GM23248 (cell line): ENCODE measurements at regions not wholly inside any gene's neighbourhood (a gene's known extent, or its start where the extent isn't known, plus 50 kb on each side); places are given as distances from the start of the nearest gene placed in this dataset.
"Not testable (repeated sequence)": the region's sequence is repeated elsewhere in the genome, so short reads cannot be mapped to it uniquely, and the experiment has no call there.

Experiments
- DNase-seq: peaks from one replicate; pipeline ENCODE4 v3.0.0-alpha.2; 2015
- H2AFZ ChIP-seq: fragments of 200-600 bp; sonication (generic); 2 replicates; pipeline ENCODE4 v1.6.1; 2016; ENCODE audit warnings: antibody characterized with exemption
- H3F3A ChIP-seq: fragments of 200-600 bp; sonication (generic); 2 replicates; pipeline ENCODE4 v1.6.1; 2016; ENCODE audit warnings: mild to moderate bottlenecking, antibody characterized with exemption, mixed run types; ENCODE audit not compliant: insufficient read depth
- H3K27ac ChIP-seq: fragments of 200-600 bp; sonication (generic); 2 replicates; pipeline ENCODE4 v1.5.1; 2016; ENCODE audit warnings: mild to moderate bottlenecking
- H3K27me3 ChIP-seq: fragments of 200-600 bp; sonication (generic); replicated peaks from 2 replicates; pipeline ENCODE4 v1.6.1; 2016; ENCODE audit warnings: mild to moderate bottlenecking; ENCODE audit not compliant: insufficient read depth
- H3K36me3 ChIP-seq: fragments of 200-600 bp; sonication (generic); 2 replicates; pipeline ENCODE4 v1.6.1; 2016; ENCODE audit warnings: low read depth, mild to moderate bottlenecking
- H3K4me1 ChIP-seq: fragments of 200-600 bp; sonication (generic); 2 replicates; pipeline ENCODE4 v1.6.1; 2016; ENCODE audit warnings: mild to moderate bottlenecking; ENCODE audit not compliant: insufficient read depth
- H3K4me2 ChIP-seq: fragments of 200-600 bp; sonication (generic); one replicate; pipeline ENCODE4 v1.6.1; 2016; ENCODE audit warnings: mild to moderate bottlenecking; ENCODE audit not compliant: unreplicated experiment
- H3K4me3 ChIP-seq: fragments of 200-600 bp; sonication (generic); 2 replicates; pipeline ENCODE4 v1.5.1; 2016; ENCODE audit warnings: mild to moderate bottlenecking
- H3K79me2 ChIP-seq: fragments of 200-600 bp; sonication (generic); 2 replicates; pipeline ENCODE4 v1.6.1; 2016; ENCODE audit warnings: mild to moderate bottlenecking; ENCODE audit not compliant: insufficient read depth
- H3K9ac ChIP-seq: fragments of 200-600 bp; sonication (generic); 2 replicates; pipeline ENCODE4 v1.6.1; 2016; ENCODE audit warnings: mild to moderate bottlenecking
- H3K9me2 ChIP-seq: fragments of 200-600 bp; sonication (generic); 2 replicates; pipeline ENCODE4 v1.6.1; 2016; ENCODE audit warnings: mixed run types, mild to moderate bottlenecking, moderate library complexity; ENCODE audit not compliant: insufficient read depth
- H3K9me3 ChIP-seq: fragments of 200-600 bp; sonication (generic); one replicate; pipeline ENCODE4 v1.6.1; 2017; ENCODE audit warnings: low read depth
- H4K20me1 ChIP-seq: fragments of 200-600 bp; sonication (generic); 2 replicates; pipeline ENCODE4 v1.6.0; 2016; ENCODE audit not compliant: insufficient read depth
- EZH2 ChIP-seq: fragments of 200-600 bp; sonication (generic); IDR thresholded peaks from 2 replicates; pipeline ENCODE4 v1.6.1; 2018; ENCODE audit warnings: antibody characterized with exemption, mild to moderate bottlenecking; ENCODE audit not compliant: insufficient read depth, poor library complexity, severe bottlenecking
- EZH2phosphoT487 ChIP-seq: fragments of 200-600 bp; sonication (generic); IDR thresholded peaks from 2 replicates; pipeline ENCODE4 v1.6.1; 2018; ENCODE audit warnings: antibody characterized with exemption, moderate library complexity, mild to moderate bottlenecking, low read depth; ENCODE audit not compliant: insufficient read depth
- WGBS, 2 experiments: methylation state at CpG; one replicate each; pipeline ENCODE4 v1.1.6; 2015 to 2017; ENCODE audit warnings: low lambda C conversion rate in 2 of 2, low coverage in 1 of 2; ENCODE audit errors: missing lambda C conversion rate in 2 of 2; 5-methylcytosine and 5-hydroxymethylcytosine counted together
- in situ Hi-C: fragments of 300-500 bp; cut with MboI; formaldehyde crosslinking; loops from 2 replicates; pipeline ENCODE4 v1.15.0; 2020

DNA sequence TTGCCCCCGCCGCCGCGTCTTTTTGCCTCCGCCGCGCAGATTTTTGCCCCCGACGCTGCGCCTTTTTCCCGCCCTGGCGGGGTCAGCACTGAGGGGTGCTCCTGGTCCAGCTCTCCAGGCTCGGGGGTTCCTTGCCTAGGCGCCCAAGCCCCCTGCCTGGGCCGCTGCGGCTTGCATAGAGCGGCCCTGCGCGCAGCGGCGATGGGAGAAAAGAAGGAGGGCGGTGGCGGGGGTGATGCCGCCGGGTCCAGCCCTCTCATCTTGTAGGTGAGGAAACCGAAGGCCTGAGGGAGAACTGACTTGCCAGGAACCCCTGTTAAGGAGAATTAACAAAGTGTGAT lies 330.8 kb upstream of the WSB1 start:
- in situ Hi-C loops, result no loop called here
- H3K4me3 ChIP-seq, result no peak overlapping the region
- DNase-seq, result no peak
- H3F3A ChIP-seq, result no peaks in the 10 kb centered on the region
- no peak overlapping the region for H3K4me2 ChIP-seq
- 0 out of 2 replicates have a peak, but pooled peaks cover 4% of the 10 kb centered on the region for H3K9me2 ChIP-seq
- no peaks in the 10 kb centered on the region for H3K36me3 ChIP-seq
- no peaks in the 10 kb centered on the region for H3K4me1 ChIP-seq
- 30 to 44% methylated on average over 14 to 26 of the region's 26 CpGs for WGBS, 2 experiments
- no peaks in the 10 kb centered on the region for H4K20me1 ChIP-seq
- no peak overlapping the region for H3K27ac ChIP-seq
- no peak overlapping the region for H3K9ac ChIP-seq
- H3K9me3 ChIP-seq, result no peaks in the 10 kb centered on the region
- no peak for TF ChIP-seq EZH2phosphoT487
- TF ChIP-seq EZH2, result no peak
- H3K27me3 ChIP-seq, result no peaks in the 10 kb centered on the region
- no peak overlapping the region for H2AFZ ChIP-seq
- no peaks in the 10 kb centered on the region for H3K79me2 ChIP-seq

DNA sequence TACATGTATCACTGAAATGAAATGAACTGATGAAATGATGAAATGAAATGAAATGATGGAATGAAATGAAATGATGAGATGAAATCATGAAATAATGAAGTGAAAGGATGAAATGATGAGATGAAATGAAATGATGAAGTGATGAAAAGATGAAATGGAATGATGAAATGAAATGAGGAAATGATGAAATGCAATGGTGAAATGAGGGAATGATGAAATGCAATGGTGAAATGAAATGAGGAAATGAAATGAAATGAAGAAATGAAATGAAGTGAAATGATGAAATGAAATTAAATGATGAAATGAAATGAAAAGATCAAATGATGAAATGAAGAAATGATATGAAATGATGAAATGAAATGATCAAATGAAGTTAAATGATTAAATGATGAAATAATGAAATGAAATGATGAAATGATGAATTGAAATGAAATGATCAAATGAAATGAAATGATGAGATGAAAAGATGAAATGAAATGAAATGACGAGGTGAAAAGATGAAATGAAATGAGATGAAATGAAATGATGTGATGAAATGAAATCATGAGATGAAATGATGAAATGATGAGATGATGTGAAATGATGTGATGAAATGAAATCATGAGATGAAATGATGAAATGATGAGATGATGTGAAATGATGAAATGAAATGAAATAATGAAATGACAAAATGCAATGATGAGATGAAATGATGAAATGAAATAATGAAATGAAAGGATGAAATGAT lies 327.9 kb upstream of the WSB1 start:
- DNase-seq, H3K27me3 ChIP-seq, H3K4me3 ChIP-seq, H3K9ac ChIP-seq, H3K9me2 ChIP-seq, H3K4me1 ChIP-seq, H3K27ac ChIP-seq, H3K4me2 ChIP-seq, H3K9me3 ChIP-seq, H4K20me1 ChIP-seq, H3F3A ChIP-seq, H3K36me3 ChIP-seq, H3K79me2 ChIP-seq, H2AFZ ChIP-seq, in situ Hi-C loops: not testable (repeated sequence)
- 8 to 20% methylated on average over 1 of the region's 1 CpG for WGBS, 2 experiments

DNA sequence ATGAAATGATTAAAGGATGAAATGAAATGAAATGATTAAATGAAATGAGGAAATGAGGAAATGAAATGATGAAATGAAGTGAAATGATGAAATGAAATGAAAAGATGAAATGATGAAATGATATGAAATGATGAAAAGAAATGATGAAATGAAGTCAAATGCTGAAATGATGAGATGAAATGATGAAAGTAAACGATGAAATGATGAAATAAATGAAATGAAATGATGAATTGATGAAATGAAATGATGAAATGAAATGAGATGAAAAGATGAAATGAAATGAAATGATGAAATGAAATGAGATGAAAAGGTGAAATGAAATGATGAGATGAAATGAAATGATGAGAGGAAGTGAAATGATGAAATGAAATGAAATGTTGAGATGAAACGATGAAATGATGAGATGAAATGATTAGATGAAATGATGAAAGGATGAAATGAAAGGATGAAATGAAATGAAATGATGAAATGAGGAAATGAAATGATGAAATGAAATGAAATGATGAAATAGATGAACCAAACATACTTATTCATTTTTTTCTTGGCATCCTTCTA lies 327.2 kb upstream of the WSB1 start:
- H3K4me3 ChIP-seq, DNase-seq, H3K9me2 ChIP-seq, H3F3A ChIP-seq, H3K9me3 ChIP-seq, H3K79me2 ChIP-seq, in situ Hi-C loops, H3K27me3 ChIP-seq, H3K27ac ChIP-seq, H3K36me3 ChIP-seq, H4K20me1 ChIP-seq, H3K4me2 ChIP-seq, H3K4me1 ChIP-seq, H2AFZ ChIP-seq, H3K9ac ChIP-seq: not testable (repeated sequence)
- WGBS, 2 experiments, result 9 to 17% methylated on average over 2 of the region's 2 CpGs

DNA sequence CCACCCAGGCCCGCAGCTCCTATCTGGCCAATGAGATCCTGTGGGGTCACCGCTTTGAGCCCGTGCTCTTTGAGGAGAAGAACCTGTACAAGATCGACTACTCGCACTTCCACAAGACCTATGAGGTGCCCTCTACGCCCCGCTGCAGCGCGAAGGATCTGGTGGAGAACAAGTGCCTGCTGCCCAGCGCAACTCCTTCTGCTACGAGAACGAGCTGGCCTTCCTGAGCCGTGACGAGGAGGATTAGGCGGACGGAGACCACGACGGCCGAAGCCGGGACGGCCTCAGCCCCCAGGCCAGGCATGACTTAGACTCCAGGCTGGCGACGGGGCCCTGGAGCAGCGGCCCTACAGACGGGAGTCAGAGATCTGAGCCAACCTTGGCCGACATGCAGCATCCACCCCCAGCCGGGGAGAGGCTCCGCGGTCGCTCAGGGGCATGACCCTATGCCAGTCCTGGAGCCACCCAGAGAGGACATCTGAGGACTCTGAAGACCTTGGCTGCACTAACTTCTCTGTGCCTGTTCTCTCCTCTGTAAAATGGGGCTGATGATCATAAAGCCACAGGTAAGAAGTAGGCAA lies 312.0 kb upstream of the WSB1 start:
- 75 to 76% methylated on average over 24 to 30 of the region's 30 CpGs for WGBS, 2 experiments
- DNase-seq, H3K4me3 ChIP-seq, H3K9me3 ChIP-seq, H3K36me3 ChIP-seq, in situ Hi-C loops, H3K27ac ChIP-seq, H3K79me2 ChIP-seq, H3K9me2 ChIP-seq, H3K27me3 ChIP-seq, H3K9ac ChIP-seq, H3K4me1 ChIP-seq, H3K4me2 ChIP-seq, H2AFZ ChIP-seq, H3F3A ChIP-seq, H4K20me1 ChIP-seq: not testable (repeated sequence)

DNA sequence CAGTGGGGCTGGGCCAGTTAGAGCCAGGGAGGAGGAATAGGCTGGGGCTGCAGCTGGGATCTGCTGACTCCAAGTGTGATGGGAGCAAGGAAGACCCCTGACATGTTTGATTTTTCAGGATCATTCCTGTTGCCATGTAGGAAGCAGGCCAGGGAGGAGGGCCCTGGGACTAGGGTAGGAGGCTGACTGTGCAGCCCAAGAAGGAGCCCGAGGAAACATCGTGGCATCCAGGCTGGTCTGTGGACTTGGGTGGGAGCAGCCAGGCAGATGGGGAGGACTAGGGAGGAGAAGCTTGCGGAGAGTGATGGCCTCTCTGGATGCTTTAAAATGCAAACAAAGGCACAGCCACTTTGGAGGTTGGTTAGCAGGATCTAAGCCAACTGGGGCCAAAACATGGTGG lies 311.4 kb upstream of the WSB1 start:
- DNase-seq, H3K4me3 ChIP-seq, H3K4me2 ChIP-seq, H3K4me1 ChIP-seq, H2AFZ ChIP-seq, H3K27me3 ChIP-seq, H3K27ac ChIP-seq, H3K9me3 ChIP-seq, H3K9me2 ChIP-seq, H3F3A ChIP-seq, H3K79me2 ChIP-seq, in situ Hi-C loops, H4K20me1 ChIP-seq, H3K36me3 ChIP-seq, H3K9ac ChIP-seq: not testable (repeated sequence)
- 32% methylated on average over 3 of the region's 3 CpGs for WGBS, 2 experiments

DNA sequence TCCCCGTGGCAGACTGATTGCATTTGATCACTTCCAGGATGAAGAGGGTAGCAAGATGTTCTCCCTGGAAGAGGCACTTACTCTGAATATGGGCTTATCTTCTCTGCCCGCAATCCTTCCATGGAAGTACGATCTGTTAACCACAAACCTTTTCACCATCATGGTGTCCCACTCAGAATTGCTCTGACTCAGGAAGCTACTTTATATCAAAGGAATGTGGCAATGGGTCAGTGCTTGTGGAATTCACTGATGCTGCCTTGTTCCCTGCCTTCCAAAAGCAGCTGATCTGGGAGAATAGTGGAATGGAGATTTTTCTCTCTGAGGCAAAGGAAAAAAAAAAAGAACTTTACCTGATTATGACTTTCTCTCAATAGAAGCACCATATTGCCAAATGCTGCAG lies 306.1 kb upstream of the WSB1 start:
- H3K4me3 ChIP-seq, H3K4me2 ChIP-seq: not testable (repeated sequence)
- WGBS, 2 experiments, result 16 to 24% methylated on average over 3 of the region's 3 CpGs

DNA sequence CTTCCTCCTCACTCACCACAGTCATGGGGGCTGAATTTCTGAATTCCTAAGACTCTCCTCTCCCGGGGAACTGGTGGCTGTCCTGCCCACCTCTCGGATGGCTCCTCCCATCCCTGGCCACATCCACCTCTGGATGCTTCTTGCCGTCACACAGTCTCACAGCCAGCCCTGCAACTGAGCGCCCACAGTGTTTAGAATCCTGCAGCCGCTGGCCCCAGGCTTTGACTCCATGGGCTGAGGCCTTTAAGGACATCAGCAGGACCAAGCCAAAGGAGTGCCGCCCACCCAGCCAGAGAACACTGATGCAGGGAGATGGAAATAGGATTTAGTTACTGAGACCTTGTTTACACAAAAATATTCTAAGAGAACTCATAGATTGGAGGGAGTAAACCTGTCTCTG lies 299.3 kb upstream of the WSB1 start:
- H3K9me2 ChIP-seq, H3K4me2 ChIP-seq, H4K20me1 ChIP-seq, H3K79me2 ChIP-seq, H3K9ac ChIP-seq, H3K27me3 ChIP-seq, H3K27ac ChIP-seq, H3K4me3 ChIP-seq, DNase-seq, H3F3A ChIP-seq, H2AFZ ChIP-seq, H3K36me3 ChIP-seq, H3K4me1 ChIP-seq, in situ Hi-C loops, H3K9me3 ChIP-seq: not testable (repeated sequence)
- 32 to 36% methylated on average over 6 of the region's 6 CpGs for WGBS, 2 experiments

More for the DNA sequence above, 306.1 kb upstream of the WSB1 start:
- in situ Hi-C loops, H3K36me3 ChIP-seq, H3K9me3 ChIP-seq, H2AFZ ChIP-seq, H3K9ac ChIP-seq, H3K9me2 ChIP-seq, H3K79me2 ChIP-seq, H4K20me1 ChIP-seq, H3F3A ChIP-seq, H3K27ac ChIP-seq, H3K4me1 ChIP-seq, H3K27me3 ChIP-seq: not testable (repeated sequence)
- peak; percentile 62 for DNase-seq
